ENCODE measurements at regions not wholly inside any gene's neighbourhood (a gene's known extent, or its start where the extent isn't known, plus 50 kb on each side); places are given as distances from the start of the nearest gene placed in this dataset.
"Not testable (repeated sequence)": the region's sequence is repeated elsewhere in the genome, so short reads cannot be mapped to it uniquely, and the experiment has no call there.

GRCh38 chrX:508163-508562 is 121.5 kb upstream of the PPP2R3B start:
- no peaks in the 10 kb centered on the region; the same call in 1 of the 2 replicates for H3K27me3 ChIP-seq (ENCODE audit: insufficient read depth, low read length)
- no peak overlapping the region for H3K4me2 ChIP-seq (ENCODE audit: insufficient read depth, insufficient read length, low read length)
- H4K5ac ChIP-seq (ENCODE audit: insufficient read length, low read depth, low read length) = no peak overlapping the region
- TF ChIP-seq, protein P1, sequence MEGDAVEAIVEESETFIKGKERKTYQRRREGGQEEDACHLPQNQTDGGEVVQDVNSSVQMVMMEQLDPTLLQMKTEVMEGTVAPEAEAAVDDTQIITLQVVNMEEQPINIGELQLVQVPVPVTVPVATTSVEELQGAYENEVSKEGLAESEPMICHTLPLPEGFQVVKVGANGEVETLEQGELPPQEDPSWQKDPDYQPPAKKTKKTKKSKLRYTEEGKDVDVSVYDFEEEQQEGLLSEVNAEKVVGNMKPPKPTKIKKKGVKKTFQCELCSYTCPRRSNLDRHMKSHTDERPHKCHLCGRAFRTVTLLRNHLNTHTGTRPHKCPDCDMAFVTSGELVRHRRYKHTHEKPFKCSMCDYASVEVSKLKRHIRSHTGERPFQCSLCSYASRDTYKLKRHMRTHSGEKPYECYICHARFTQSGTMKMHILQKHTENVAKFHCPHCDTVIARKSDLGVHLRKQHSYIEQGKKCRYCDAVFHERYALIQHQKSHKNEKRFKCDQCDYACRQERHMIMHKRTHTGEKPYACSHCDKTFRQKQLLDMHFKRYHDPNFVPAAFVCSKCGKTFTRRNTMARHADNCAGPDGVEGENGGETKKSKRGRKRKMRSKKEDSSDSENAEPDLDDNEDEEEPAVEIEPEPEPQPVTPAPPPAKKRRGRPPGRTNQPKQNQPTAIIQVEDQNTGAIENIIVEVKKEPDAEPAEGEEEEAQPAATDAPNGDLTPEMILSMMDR (conservative IDR thresholded peaks at IDR 0.05) = no peak
- H2AFZ ChIP-seq (ENCODE audit: low read length) = no peak overlapping the region
- WGBS (ENCODE audit: extremely low coverage, insufficient read length, low lambda C conversion rate) = no CpG with 5 or more reads among the region's 8 CpGs
- H2BK15ac ChIP-seq (ENCODE audit: low read depth, low read length) = no peak overlapping the region
- no peaks in the 10 kb centered on the region for H3K9me3 ChIP-seq (ENCODE audit: control insufficient read depth, low read depth, low read length)
- H2BK5ac ChIP-seq (ENCODE audit: insufficient read length, low read length) = no peak overlapping the region
- H2AK5ac ChIP-seq (ENCODE audit: insufficient read length, low read length) = no peak overlapping the region
- H2BK20ac ChIP-seq (ENCODE audit: low read depth, low read length, poor library complexity, severe bottlenecking) = no peak overlapping the region
- no peak overlapping the region for H3T11ph ChIP-seq (ENCODE audit: low read length)
- Mint-ChIP-seq H3K36me3 (ENCODE audit: insufficient read depth in 1 of 3, low read depth in 3 of 3) (peaks cover 6 to 10% (median 7%) of the 10 kb centered on the region in 3 experiments; a peak in 6 of 7 replicates), H3K4me3 (no peak overlapping the region), H3K27me3 (ENCODE audit: low read depth) (peaks cover 44% of the 10 kb centered on the region), H3K27ac (no peak overlapping the region), H3K9me3 (peaks cover 18 to 19% of the 10 kb centered on the region in 2 experiments), H3K4me1 (peaks cover 0 to 4% of the 10 kb centered on the region in 2 experiments; a peak in 1 of 4 replicates)
- DNase-seq = no peak
- H3K9ac ChIP-seq (ENCODE audit: extremely low read depth, insufficient read length, low read length) = no peak overlapping the region
- H2BK12ac ChIP-seq (ENCODE audit: insufficient read length, low read depth, low read length) = no peak overlapping the region
- H3K18ac ChIP-seq (ENCODE audit: insufficient read length, low read depth, low read length) = no peak overlapping the region
- no peaks in the 10 kb centered on the region for H4K20me1 ChIP-seq (ENCODE audit: control insufficient read depth, insufficient read depth, insufficient read length)
- H4K91ac ChIP-seq (ENCODE audit: insufficient read length, low read depth, low read length) = no peak overlapping the region
- no peak overlapping the region for H3K4ac ChIP-seq (ENCODE audit: low read depth, low read length)
- H3K79me1 ChIP-seq (ENCODE audit: insufficient read depth, low read depth, low read length, poor library complexity, severe bottlenecking) = no peaks in the 10 kb centered on the region
- no peak overlapping the region for H3K56ac ChIP-seq (ENCODE audit: insufficient read length, low read depth, low read length)
- H3K4me1 ChIP-seq (ENCODE audit: insufficient read depth, low read length) = no peaks in the 10 kb centered on the region
- no peak overlapping the region for H3K14ac ChIP-seq (ENCODE audit: insufficient read depth, low read length)
- no peak overlapping the region for H4K8ac ChIP-seq (replicated peaks; ENCODE audit: insufficient read length, low read depth, low read length)
- no peak overlapping the region for H3K27ac ChIP-seq (ENCODE audit: insufficient read length, low read depth, low read length)
- H2BK120ac ChIP-seq (ENCODE audit: low read depth, low read length, poor library complexity, severe bottlenecking) = no peak overlapping the region
- H3K79me2 ChIP-seq (ENCODE audit: insufficient read depth, low read length) = no peaks in the 10 kb centered on the region
- H3K23me2 ChIP-seq (ENCODE audit: insufficient read length, low read depth, low read length, poor library complexity, severe bottlenecking) = no peaks in the 10 kb centered on the region
- no peak overlapping the region for H3K23ac ChIP-seq (ENCODE audit: insufficient read length, low read depth, low read length)

DNA sequence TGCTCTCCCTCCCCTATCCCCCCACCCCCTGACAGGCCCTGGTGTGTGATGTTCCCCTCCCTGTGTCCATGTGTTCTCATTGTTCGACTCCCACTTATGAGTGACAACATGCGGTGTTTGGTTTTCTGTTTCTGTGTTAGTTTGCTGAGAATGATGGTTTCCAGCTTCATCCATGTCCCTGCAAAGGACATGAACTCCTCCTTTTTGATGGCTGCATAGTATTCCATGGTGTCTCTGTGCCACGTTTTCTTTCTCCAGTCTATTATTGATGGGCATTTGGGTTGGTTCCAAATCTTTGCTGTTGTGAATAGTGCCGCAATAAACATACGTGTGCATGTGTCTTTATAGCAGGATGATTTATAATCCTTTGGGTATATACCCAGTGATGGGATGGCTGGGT is 121.8 kb upstream of the SHOX start:
- not testable (repeated sequence) for H3K79me1 ChIP-seq (ENCODE audit: insufficient read depth, low read depth, low read length, poor library complexity, severe bottlenecking); H3K4me3 Mint-ChIP-seq; H2AFZ ChIP-seq (ENCODE audit: low read length); H2BK5ac ChIP-seq (ENCODE audit: insufficient read length, low read length); H3K27me3 ChIP-seq (ENCODE audit: insufficient read depth, low read length); H3K14ac ChIP-seq (ENCODE audit: insufficient read depth, low read length); H3K18ac ChIP-seq (ENCODE audit: insufficient read length, low read depth, low read length); H3K23me2 ChIP-seq (ENCODE audit: insufficient read length, low read depth, low read length, poor library complexity, severe bottlenecking); H3K4me1 ChIP-seq (ENCODE audit: insufficient read depth, low read length); H4K8ac ChIP-seq (replicated peaks; ENCODE audit: insufficient read length, low read depth, low read length); H3K79me2 ChIP-seq (ENCODE audit: insufficient read depth, low read length); DNase-seq; H3K4ac ChIP-seq (ENCODE audit: low read depth, low read length); H2AK5ac ChIP-seq (ENCODE audit: insufficient read length, low read length); H3K9ac ChIP-seq (ENCODE audit: extremely low read depth, insufficient read length, low read length); H3K27ac ChIP-seq (ENCODE audit: insufficient read length, low read depth, low read length); H3T11ph ChIP-seq (ENCODE audit: low read length); H2BK120ac ChIP-seq (ENCODE audit: low read depth, low read length, poor library complexity, severe bottlenecking); H4K20me1 ChIP-seq (ENCODE audit: control insufficient read depth, insufficient read depth, insufficient read length); H4K91ac ChIP-seq (ENCODE audit: insufficient read length, low read depth, low read length); H2BK15ac ChIP-seq (ENCODE audit: low read depth, low read length); H3K36me3 Mint-ChIP-seq (ENCODE audit: insufficient read depth in 1 of 3, low read depth in 3 of 3); H3K9me3 ChIP-seq (ENCODE audit: control insufficient read depth, low read depth, low read length); H4K5ac ChIP-seq (ENCODE audit: insufficient read length, low read depth, low read length); H3K56ac ChIP-seq (ENCODE audit: insufficient read length, low read depth, low read length); H3K23ac ChIP-seq (ENCODE audit: insufficient read length, low read depth, low read length); H3K27ac Mint-ChIP-seq; H2BK20ac ChIP-seq (ENCODE audit: low read depth, low read length, poor library complexity, severe bottlenecking); H3K4me1 Mint-ChIP-seq; H3K4me2 ChIP-seq (ENCODE audit: insufficient read depth, insufficient read length, low read length); H2BK12ac ChIP-seq (ENCODE audit: insufficient read length, low read depth, low read length)
- WGBS (ENCODE audit: extremely low coverage, insufficient read length, low lambda C conversion rate) = no CpG with 5 or more reads among the region's 5 CpGs
- Mint-ChIP-seq H3K9me3 (peaks cover 18 to 19% of the 10 kb centered on the region in 2 experiments), H3K27me3 (ENCODE audit: low read depth) (peaks cover 41% of the 10 kb centered on the region)
